Panc1 (cell line): ENCODE measurements at regions not wholly inside any gene's neighbourhood (a gene's known extent, or its start where the extent isn't known, plus 50 kb on each side); places are given as distances from the start of the nearest gene placed in this dataset.

Source experiments
- POLR2AphosphoS5 ChIP-seq: IDR thresholded peaks from 2 replicates; pipeline ENCODE4 v1.6.1; 2012; ENCODE audit warnings: mild to moderate bottlenecking, low read depth, low read length, moderate library complexity
- TCF7L2 ChIP-seq: IDR thresholded peaks from 2 replicates; pipeline ENCODE4 v1.6.1; 2011; ENCODE audit warnings: mild to moderate bottlenecking, low read depth, low read length, inconsistent platforms
- TF ChIP-seq, protein P1 (sequence below): fragments of 450-650 bp; IDR thresholded peaks from 2 replicates; pipeline ENCODE4 v1.5.1; 2017; ENCODE audit warnings: mild to moderate bottlenecking
- TF ChIP-seq, protein P2 (sequence below), 2 experiments: IDR thresholded peaks; 2 replicates each; pipeline ENCODE4 v1.6.1; 2011 to 2012; ENCODE audit warnings: low read depth in 2 of 2, control low read depth in 1 of 2, low read length in 1 of 2, mild to moderate bottlenecking in 1 of 2, moderate library complexity in 1 of 2; ENCODE audit not compliant: insufficient read depth in 1 of 2

DNA sequence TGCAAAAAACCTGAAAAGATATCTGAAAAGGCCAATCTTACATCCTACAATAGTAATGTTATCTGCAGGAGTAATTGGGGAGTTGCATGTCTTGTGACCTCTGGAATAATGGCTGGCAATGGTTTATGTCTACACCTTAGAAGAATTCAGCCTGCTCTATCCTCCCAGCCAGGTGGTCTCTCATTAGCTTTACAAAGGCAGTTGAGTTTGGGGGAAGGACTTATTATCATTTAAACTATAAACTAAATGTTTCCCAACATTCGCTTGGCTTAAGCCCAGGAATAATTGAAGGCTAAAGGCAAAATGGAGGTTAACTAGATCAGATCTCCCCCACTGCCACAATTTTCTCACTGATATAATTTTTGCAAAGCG is 158.4 kb upstream of the SFSWAP start:
- TF ChIP-seq, protein P1, sequence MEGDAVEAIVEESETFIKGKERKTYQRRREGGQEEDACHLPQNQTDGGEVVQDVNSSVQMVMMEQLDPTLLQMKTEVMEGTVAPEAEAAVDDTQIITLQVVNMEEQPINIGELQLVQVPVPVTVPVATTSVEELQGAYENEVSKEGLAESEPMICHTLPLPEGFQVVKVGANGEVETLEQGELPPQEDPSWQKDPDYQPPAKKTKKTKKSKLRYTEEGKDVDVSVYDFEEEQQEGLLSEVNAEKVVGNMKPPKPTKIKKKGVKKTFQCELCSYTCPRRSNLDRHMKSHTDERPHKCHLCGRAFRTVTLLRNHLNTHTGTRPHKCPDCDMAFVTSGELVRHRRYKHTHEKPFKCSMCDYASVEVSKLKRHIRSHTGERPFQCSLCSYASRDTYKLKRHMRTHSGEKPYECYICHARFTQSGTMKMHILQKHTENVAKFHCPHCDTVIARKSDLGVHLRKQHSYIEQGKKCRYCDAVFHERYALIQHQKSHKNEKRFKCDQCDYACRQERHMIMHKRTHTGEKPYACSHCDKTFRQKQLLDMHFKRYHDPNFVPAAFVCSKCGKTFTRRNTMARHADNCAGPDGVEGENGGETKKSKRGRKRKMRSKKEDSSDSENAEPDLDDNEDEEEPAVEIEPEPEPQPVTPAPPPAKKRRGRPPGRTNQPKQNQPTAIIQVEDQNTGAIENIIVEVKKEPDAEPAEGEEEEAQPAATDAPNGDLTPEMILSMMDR: no peak
- TF ChIP-seq, protein P2, sequence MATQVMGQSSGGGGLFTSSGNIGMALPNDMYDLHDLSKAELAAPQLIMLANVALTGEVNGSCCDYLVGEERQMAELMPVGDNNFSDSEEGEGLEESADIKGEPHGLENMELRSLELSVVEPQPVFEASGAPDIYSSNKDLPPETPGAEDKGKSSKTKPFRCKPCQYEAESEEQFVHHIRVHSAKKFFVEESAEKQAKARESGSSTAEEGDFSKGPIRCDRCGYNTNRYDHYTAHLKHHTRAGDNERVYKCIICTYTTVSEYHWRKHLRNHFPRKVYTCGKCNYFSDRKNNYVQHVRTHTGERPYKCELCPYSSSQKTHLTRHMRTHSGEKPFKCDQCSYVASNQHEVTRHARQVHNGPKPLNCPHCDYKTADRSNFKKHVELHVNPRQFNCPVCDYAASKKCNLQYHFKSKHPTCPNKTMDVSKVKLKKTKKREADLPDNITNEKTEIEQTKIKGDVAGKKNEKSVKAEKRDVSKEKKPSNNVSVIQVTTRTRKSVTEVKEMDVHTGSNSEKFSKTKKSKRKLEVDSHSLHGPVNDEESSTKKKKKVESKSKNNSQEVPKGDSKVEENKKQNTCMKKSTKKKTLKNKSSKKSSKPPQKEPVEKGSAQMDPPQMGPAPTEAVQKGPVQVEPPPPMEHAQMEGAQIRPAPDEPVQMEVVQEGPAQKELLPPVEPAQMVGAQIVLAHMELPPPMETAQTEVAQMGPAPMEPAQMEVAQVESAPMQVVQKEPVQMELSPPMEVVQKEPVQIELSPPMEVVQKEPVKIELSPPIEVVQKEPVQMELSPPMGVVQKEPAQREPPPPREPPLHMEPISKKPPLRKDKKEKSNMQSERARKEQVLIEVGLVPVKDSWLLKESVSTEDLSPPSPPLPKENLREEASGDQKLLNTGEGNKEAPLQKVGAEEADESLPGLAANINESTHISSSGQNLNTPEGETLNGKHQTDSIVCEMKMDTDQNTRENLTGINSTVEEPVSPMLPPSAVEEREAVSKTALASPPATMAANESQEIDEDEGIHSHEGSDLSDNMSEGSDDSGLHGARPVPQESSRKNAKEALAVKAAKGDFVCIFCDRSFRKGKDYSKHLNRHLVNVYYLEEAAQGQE (IDR thresholded peaks at IDR 0.05; ENCODE audit: insufficient read depth in 1 of 2, low read depth in 2 of 2, low read length in 1 of 2): no peak
- TF ChIP-seq TCF7L2 (no peak), POLR2AphosphoS5 (no peak)
